IMR-90 (cell line): ENCODE measurements at regions not wholly inside any gene's neighbourhood (a gene's known extent, or its start where the extent isn't known, plus 50 kb on each side); places are given as distances from the start of the nearest gene placed in this dataset.

Experiments
- ATAC-seq: fragments of 200-7000 bp; cut with Tn5 transposase; 2 replicates; pipeline ENCODE4 v1.9.1; 2020; ENCODE audit warnings: low read depth, mild to moderate bottlenecking, moderate library complexity
- BruUV-seq: library from RNA; stranded (reverse); fragments of 400-500 nt; replicated peaks from 2 replicates; lab custom pipeline; 2021; lab: Mats Ljungman, UMichigan
- CTCF ChIA-PET: fragments of 300-600 bp; formaldehyde crosslinking; extraction: SDS; loops from one replicate; lab custom pipeline; 2021; ENCODE audit warnings: antibody characterized with exemption; lab: Yijun Ruan, JAX
- POLR2A ChIA-PET: fragments of 300-600 bp; sonication (Branson Sonifier 250); formaldehyde crosslinking; loops from one replicate; lab custom pipeline; 2022; ENCODE audit warnings: antibody characterized with exemption; ENCODE audit not compliant: unreplicated experiment; lab: Charles Lee
- DNase-seq: peaks from one replicate; pipeline ENCODE4 v3.0.0; 2013
- H2AFZ ChIP-seq: replicated peaks from 2 replicates; pipeline ENCODE3; 2013; ENCODE audit warnings: low read length, mild to moderate bottlenecking; ENCODE audit not compliant: poor library complexity
- H2AK5ac ChIP-seq: 2 replicates; pipeline ENCODE4 v1.6.1; 2013; ENCODE audit warnings: low read depth, low read length, inconsistent platforms
- H2AK9ac ChIP-seq: replicated peaks from 2 replicates; pipeline ENCODE3; 2013; ENCODE audit warnings: mild to moderate bottlenecking, low read depth, low read length, moderate library complexity; ENCODE audit not compliant: poor library complexity
- H2BK120ac ChIP-seq: 2 replicates; pipeline ENCODE4 v1.6.1; 2013; ENCODE audit warnings: low read depth, low read length, inconsistent platforms
- H2BK15ac ChIP-seq: 3 replicates; pipeline ENCODE4 v1.6.1; 2013; ENCODE audit warnings: low read depth, low read length, inconsistent platforms
- H2BK20ac ChIP-seq: 2 replicates; pipeline ENCODE4 v1.6.1; 2013; ENCODE audit warnings: low read depth, mild to moderate bottlenecking, inconsistent platforms, low read length, moderate library complexity
- H2BK5ac ChIP-seq: 2 replicates; pipeline ENCODE4 v1.6.1; 2013; ENCODE audit warnings: mild to moderate bottlenecking, low read depth, low read length, inconsistent platforms; ENCODE audit not compliant: poor library complexity, severe bottlenecking
- H3K14ac ChIP-seq: replicated peaks from 2 replicates; pipeline ENCODE4 v1.6.1; 2013; ENCODE audit warnings: low read depth, low read length, inconsistent platforms
- H3K18ac ChIP-seq: 2 replicates; pipeline ENCODE4 v1.6.1; 2013; ENCODE audit warnings: low read depth, low read length, control low read depth
- H3K23ac ChIP-seq: 2 replicates; pipeline ENCODE4 v1.6.1; 2013; ENCODE audit warnings: low read depth, low read length, inconsistent platforms
- H3K27ac ChIP-seq: 2 replicates; pipeline ENCODE4 v1.5.1; 2013; ENCODE audit warnings: mild to moderate bottlenecking, control low read depth, low read length; ENCODE audit not compliant: insufficient read depth
- H3K27me3 ChIP-seq: 2 replicates; pipeline ENCODE4 v1.6.1; 2013; ENCODE audit warnings: low read length; ENCODE audit not compliant: control insufficient read depth, insufficient read depth
- H3K36me3 ChIP-seq: 2 replicates; pipeline ENCODE4 v1.6.1; 2013; ENCODE audit warnings: low read length, mixed read lengths; ENCODE audit not compliant: control insufficient read depth, insufficient read depth
- H3K4ac ChIP-seq: 2 replicates; pipeline ENCODE4 v1.6.1; 2013; ENCODE audit warnings: low read depth, low read length, inconsistent platforms
- H3K4me1 ChIP-seq: 2 replicates; pipeline ENCODE4 v1.6.1; 2013; ENCODE audit warnings: low read length, mixed read lengths; ENCODE audit not compliant: control insufficient read depth, insufficient read depth
- H3K4me2 ChIP-seq: 2 replicates; pipeline ENCODE4 v1.6.1; 2013; ENCODE audit warnings: low read depth, mild to moderate bottlenecking, control low read depth, low read length, moderate library complexity
- H3K4me3 ChIP-seq: 2 replicates; pipeline ENCODE4 v1.5.1; 2013; ENCODE audit warnings: low read depth, mild to moderate bottlenecking, control low read depth, low read length, moderate library complexity; ENCODE audit not compliant: insufficient read depth
- H3K56ac ChIP-seq: 2 replicates; pipeline ENCODE4 v1.6.1; 2013; ENCODE audit warnings: low read length, inconsistent platforms; ENCODE audit not compliant: insufficient read depth; ENCODE audit errors: extremely low read depth
- H3K79me1 ChIP-seq, 2 experiments: 2 replicates each; pipeline ENCODE4 v1.6.1; 2013; ENCODE audit warnings: low read length in 2 of 2, inconsistent platforms in 1 of 2, low read depth in 1 of 2
- H3K9ac ChIP-seq: 2 replicates; pipeline ENCODE4 v1.6.1; 2013; ENCODE audit warnings: low read depth, low read length, control low read depth
- H3K9me1 ChIP-seq: 2 replicates; pipeline ENCODE4 v1.6.1; 2013; ENCODE audit warnings: low read length, inconsistent platforms; ENCODE audit not compliant: insufficient read depth
- H3K9me3 ChIP-seq: 2 replicates; pipeline ENCODE4 v1.6.1; 2013; ENCODE audit warnings: low read length; ENCODE audit not compliant: control insufficient read depth, insufficient read depth
- H4K20me1 ChIP-seq: 2 replicates; pipeline ENCODE4 v1.6.1; 2013; ENCODE audit warnings: low read length, inconsistent platforms; ENCODE audit not compliant: insufficient read depth
- H4K5ac ChIP-seq: 2 replicates; pipeline ENCODE4 v1.6.1; 2013; ENCODE audit warnings: mild to moderate bottlenecking, low read depth, low read length, control low read depth
- H4K8ac ChIP-seq, 2 experiments: 2 replicates each; pipeline ENCODE4 v1.6.1; 2013; ENCODE audit warnings: low read depth in 2 of 2, low read length in 2 of 2, control low read depth in 1 of 2, inconsistent platforms in 1 of 2
- H4K91ac ChIP-seq: 2 replicates; pipeline ENCODE4 v1.6.1; 2013; ENCODE audit warnings: low read depth, low read length, inconsistent platforms; ENCODE audit not compliant: insufficient read depth
- RFX5 ChIP-seq: IDR thresholded peaks from 2 replicates; pipeline ENCODE4 v1.8.0; 2012; ENCODE audit warnings: low read depth, mild to moderate bottlenecking, low read length, moderate library complexity
- SMC3 ChIP-seq: fragments of 150-350 bp; IDR thresholded peaks from 2 replicates; pipeline ENCODE4 v1.6.1; 2016; ENCODE audit warnings: low read depth, mild to moderate bottlenecking, antibody characterized with exemption, low read length, moderate library complexity
- WGBS, 2 experiments: methylation state at CpG; one replicate each; pipeline versions ENCODE4 v1.1.5 to v1.1.7; 2013; ENCODE audit warnings: missing lambda C conversion rate in 2 of 2; ENCODE audit not compliant: insufficient read length in 1 of 2; ENCODE audit errors: extremely low coverage in 2 of 2; 5-methylcytosine and 5-hydroxymethylcytosine counted together
- dilution Hi-C: fragments of 300-500 bp; cut with HindIII; formaldehyde crosslinking; loops from one replicate; pipeline ENCODE4 v1.14.3; 2018; ENCODE audit warnings: low sequenced_read_pairs; ENCODE audit not compliant: unreplicated experiment
- in situ Hi-C: fragments of 300-500 bp; cut with MboI; formaldehyde crosslinking; loops from 3 replicates; pipeline ENCODE4 v1.14.3; 2019; ENCODE audit warnings: low sequenced_read_pairs, inconsistent platforms, mixed read lengths
- intact Hi-C: fragments of 100-400 bp; cut with micrococcal nuclease; formaldehyde crosslinking; loops from 2 replicates; pipeline ENCODE4 v1.10.0; 2022

DNA sequence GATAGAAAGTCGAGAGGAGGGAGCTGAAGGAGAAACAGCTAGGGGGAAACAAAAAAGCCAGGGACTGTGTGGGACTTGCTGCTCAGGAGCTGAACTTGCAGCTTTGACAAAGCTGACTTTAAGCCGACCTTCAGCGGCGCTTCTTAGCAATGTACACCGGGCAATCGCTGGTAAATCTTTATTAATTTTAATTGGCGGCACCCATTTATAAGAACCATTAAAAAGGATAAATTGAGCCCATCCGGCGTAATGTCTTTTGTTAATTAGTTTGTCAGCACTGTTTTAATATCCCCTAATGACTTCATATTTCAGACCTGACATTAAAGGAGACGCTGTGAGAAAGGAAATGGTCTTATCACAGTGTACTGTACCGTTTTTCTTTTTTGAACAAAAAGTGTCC lies 86.2 kb upstream of the VASH1 start:
- dilution Hi-C loops: no loop called here
- no peaks in the 10 kb centered on the region for H3K9me3 ChIP-seq
- no peak overlapping the region for H3K4me2 ChIP-seq
- no peak overlapping the region for H3K18ac ChIP-seq
- no peak overlapping the region for H2BK120ac ChIP-seq
- ChIA-PET POLR2A (no interaction called here), CTCF (no interaction called here)
- H2BK5ac ChIP-seq: no peak overlapping the region
- H2AFZ ChIP-seq: no peak overlapping the region
- H4K20me1 ChIP-seq: no peaks in the 10 kb centered on the region
- no peak overlapping the region for H3K4me3 ChIP-seq
- no peaks in the 10 kb centered on the region for H3K79me1 ChIP-seq
- TF ChIP-seq RFX5 (no peak), SMC3 (no peak)
- H3K9me1 ChIP-seq: no peaks in the 10 kb centered on the region
- DNase-seq (no peak), ATAC-seq (no peak)
- no peak overlapping the region for H2BK15ac ChIP-seq
- H4K91ac ChIP-seq: no peak overlapping the region
- no peak overlapping the region for H3K27ac ChIP-seq
- H2AK9ac ChIP-seq: no peak overlapping the region
- in situ Hi-C loops: no loop called here
- intact Hi-C loops: no loop called here
- H4K5ac ChIP-seq: no peak overlapping the region
- no peaks in the 10 kb centered on the region for H3K4me1 ChIP-seq
- no peak overlapping the region for H2AK5ac ChIP-seq
- H3K36me3 ChIP-seq: no peaks in the 10 kb centered on the region
- BruUV-seq: no TSS peak
- H2BK20ac ChIP-seq: no peak overlapping the region
- H3K27me3 ChIP-seq: peaks cover 2% of the 10 kb centered on the region; the same call in 1 of the 2 replicates
- no peak overlapping the region for H3K9ac ChIP-seq
- no peak overlapping the region for H3K56ac ChIP-seq
- H4K8ac ChIP-seq: no peak overlapping the region
- WGBS, 2 experiments: 78% methylated on average over 4 of the region's 11 CpGs; no CpG with 5 or more reads in 1 of the 2 experiments
- H3K23ac ChIP-seq: no peak overlapping the region
- no peak overlapping the region for H3K14ac ChIP-seq
- no peak overlapping the region for H3K4ac ChIP-seq
